OCI-LY1 (cell line): ENCODE measurements at regions not wholly inside any gene's neighbourhood (a gene's known extent, or its start where the extent isn't known, plus 50 kb on each side); places are given as distances from the start of the nearest gene placed in this dataset.

Experiments used
- H2AFZ ChIP-seq: fragments of 200-600 bp; sonication (generic), shearing (Covaris generic); 2 replicates; pipeline ENCODE4 v1.6.0; 2014; ENCODE audit warnings: antibody characterized with exemption, mild to moderate bottlenecking, low read length
- H3F3A ChIP-seq: fragments of 200-600 bp; sonication (generic), shearing (Covaris generic); 2 replicates; pipeline ENCODE4 v1.6.0; 2014; ENCODE audit warnings: mild to moderate bottlenecking, antibody characterized with exemption, low read length, moderate library complexity; ENCODE audit not compliant: insufficient read depth
- H3K27ac ChIP-seq: fragments of 200-600 bp; sonication (generic); 2 replicates; pipeline ENCODE4 v1.5.1; 2014; ENCODE audit warnings: low read length, mixed run types, mild to moderate bottlenecking, low read depth; ENCODE audit not compliant: poor library complexity, severe bottlenecking
- H3K27me3 ChIP-seq: fragments of 200-600 bp; sonication (generic); 2 replicates; pipeline ENCODE4 v1.6.0; 2014; ENCODE audit warnings: antibody characterized with exemption, mild to moderate bottlenecking, low read length, moderate library complexity; ENCODE audit not compliant: insufficient read depth
- H3K36me3 ChIP-seq: fragments of 200-600 bp; sonication (generic); 2 replicates; pipeline ENCODE4 v1.6.1; 2014; ENCODE audit warnings: mild to moderate bottlenecking, antibody characterized with exemption, low read length, moderate library complexity, mixed read lengths; ENCODE audit not compliant: insufficient read depth
- H3K4me1 ChIP-seq: fragments of 200-600 bp; sonication (generic); 2 replicates; pipeline ENCODE4 v1.5.1; 2014; ENCODE audit warnings: mild to moderate bottlenecking, low read length, moderate library complexity; ENCODE audit not compliant: insufficient read depth, severe bottlenecking
- H3K4me2 ChIP-seq: fragments of 200-600 bp; sonication (generic), shearing (Covaris generic); 2 replicates; pipeline ENCODE4 v1.6.1; 2014; ENCODE audit warnings: low read length
- H3K4me3 ChIP-seq: fragments of 200-600 bp; sonication (generic); 2 replicates; pipeline ENCODE4 v1.5.1; 2014; ENCODE audit warnings: low read length, low read depth, mild to moderate bottlenecking, mixed read lengths; ENCODE audit not compliant: poor library complexity, severe bottlenecking
- H3K79me2 ChIP-seq: fragments of 200-600 bp; shearing (Covaris generic); 2 replicates; pipeline ENCODE4 v1.6.1; 2016; ENCODE audit warnings: mixed run types, low read length, mixed read lengths; ENCODE audit not compliant: insufficient read depth
- H3K9ac ChIP-seq: fragments of 200-600 bp; sonication (generic), shearing (Covaris generic); 2 replicates; pipeline ENCODE4 v1.6.1; 2014; ENCODE audit warnings: mild to moderate bottlenecking, low read length, mixed read lengths
- H3K9me2 ChIP-seq: fragments of 200-600 bp; sonication (generic), shearing (Covaris generic); 2 replicates; pipeline ENCODE4 v1.6.1; 2014; ENCODE audit warnings: low read depth, mild to moderate bottlenecking, low read length, mixed read lengths
- H3K9me3 ChIP-seq: fragments of 200-600 bp; shearing (Covaris generic); 2 replicates; pipeline ENCODE4 v1.6.1; 2014; ENCODE audit warnings: low read length, mixed read lengths
- H4K20me1 ChIP-seq: fragments of 200-600 bp; sonication (generic), shearing (Covaris generic); 2 replicates; pipeline ENCODE4 v1.6.0; 2016; ENCODE audit warnings: mild to moderate bottlenecking, low read length; ENCODE audit not compliant: insufficient read depth
- EZH2 ChIP-seq: fragments of 200-600 bp; sonication (generic), shearing (Covaris generic); IDR thresholded peaks from 2 replicates; pipeline ENCODE4 v1.8.0; 2017; ENCODE audit warnings: borderline replicate concordance, mixed run types, mild to moderate bottlenecking, antibody characterized with exemption, low read length, moderate library complexity, mixed read lengths
- TF ChIP-seq, protein P1 (sequence below): fragments of 200-600 bp; sonication (generic), shearing (Covaris generic); IDR thresholded peaks from 2 replicates; pipeline ENCODE4 v1.5.1; 2017; ENCODE audit warnings: mild to moderate bottlenecking, antibody characterized with exemption, low read length, moderate library complexity, mixed read lengths

- no peak overlapping the region for H3K4me2 ChIP-seq
- H3K4me3 ChIP-seq: no peak overlapping the region
- H3K4me1 ChIP-seq: no peaks in the 10 kb centered on the region
- no peak overlapping the region for H2AFZ ChIP-seq
- H3K27me3 ChIP-seq: no peaks in the 10 kb centered on the region
- H3K9ac ChIP-seq: no peak overlapping the region
- H3K27ac ChIP-seq: no peak overlapping the region
- H3F3A ChIP-seq: no peaks in the 10 kb centered on the region
- TF ChIP-seq EZH2: no peak
- TF ChIP-seq, protein P1, sequence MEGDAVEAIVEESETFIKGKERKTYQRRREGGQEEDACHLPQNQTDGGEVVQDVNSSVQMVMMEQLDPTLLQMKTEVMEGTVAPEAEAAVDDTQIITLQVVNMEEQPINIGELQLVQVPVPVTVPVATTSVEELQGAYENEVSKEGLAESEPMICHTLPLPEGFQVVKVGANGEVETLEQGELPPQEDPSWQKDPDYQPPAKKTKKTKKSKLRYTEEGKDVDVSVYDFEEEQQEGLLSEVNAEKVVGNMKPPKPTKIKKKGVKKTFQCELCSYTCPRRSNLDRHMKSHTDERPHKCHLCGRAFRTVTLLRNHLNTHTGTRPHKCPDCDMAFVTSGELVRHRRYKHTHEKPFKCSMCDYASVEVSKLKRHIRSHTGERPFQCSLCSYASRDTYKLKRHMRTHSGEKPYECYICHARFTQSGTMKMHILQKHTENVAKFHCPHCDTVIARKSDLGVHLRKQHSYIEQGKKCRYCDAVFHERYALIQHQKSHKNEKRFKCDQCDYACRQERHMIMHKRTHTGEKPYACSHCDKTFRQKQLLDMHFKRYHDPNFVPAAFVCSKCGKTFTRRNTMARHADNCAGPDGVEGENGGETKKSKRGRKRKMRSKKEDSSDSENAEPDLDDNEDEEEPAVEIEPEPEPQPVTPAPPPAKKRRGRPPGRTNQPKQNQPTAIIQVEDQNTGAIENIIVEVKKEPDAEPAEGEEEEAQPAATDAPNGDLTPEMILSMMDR: no peak
- no peaks in the 10 kb centered on the region for H3K9me2 ChIP-seq
- no peaks in the 10 kb centered on the region for H3K36me3 ChIP-seq
- H4K20me1 ChIP-seq: no peaks in the 10 kb centered on the region
- H3K9me3 ChIP-seq: no peaks in the 10 kb centered on the region
- H3K79me2 ChIP-seq: no peaks in the 10 kb centered on the region
Measured at GRCh38 chr12:77210724-77211123, 145.4 kb upstream of the E2F7 start.

DNA sequence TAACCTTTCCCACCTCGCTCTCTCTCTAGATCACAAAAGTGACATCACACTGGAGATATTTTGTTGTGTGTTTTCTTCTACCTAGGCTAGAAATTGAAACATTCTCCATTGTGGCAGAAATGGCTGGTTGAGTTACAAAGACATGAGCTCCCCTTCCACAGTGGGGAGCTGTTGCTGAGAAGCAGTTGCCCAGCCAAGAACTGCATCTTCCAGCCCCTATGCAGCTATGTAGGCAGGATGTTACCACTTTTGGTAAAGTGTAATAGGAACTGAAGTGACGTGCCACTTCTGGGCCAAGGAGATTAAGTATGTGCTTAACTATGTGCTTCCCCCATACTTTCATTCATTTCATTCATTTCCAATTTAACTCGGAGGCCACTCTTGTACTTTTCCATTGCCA, 138.7 kb upstream of the E2F7 start:
- Histone ChIP-seq H3K4me2 (no peak overlapping the region), H4K20me1 (no peaks in the 10 kb centered on the region), H3K36me3 (no peaks in the 10 kb centered on the region), H3K4me3 (no peak overlapping the region), H3K9ac (no peak overlapping the region), H3K27me3 (no peaks in the 10 kb centered on the region), H3K9me3 (no peaks in the 10 kb centered on the region), H3K4me1 (no peaks in the 10 kb centered on the region), H3K27ac (no peak overlapping the region), H3K79me2 (no peaks in the 10 kb centered on the region), H3F3A (no peaks in the 10 kb centered on the region), H3K9me2 (no peaks in the 10 kb centered on the region), H2AFZ (no peak overlapping the region)
- no peak for TF ChIP-seq EZH2
- TF ChIP-seq, protein P1: peak; percentile 24; the same call in 1 of the 2 replicates

DNA sequence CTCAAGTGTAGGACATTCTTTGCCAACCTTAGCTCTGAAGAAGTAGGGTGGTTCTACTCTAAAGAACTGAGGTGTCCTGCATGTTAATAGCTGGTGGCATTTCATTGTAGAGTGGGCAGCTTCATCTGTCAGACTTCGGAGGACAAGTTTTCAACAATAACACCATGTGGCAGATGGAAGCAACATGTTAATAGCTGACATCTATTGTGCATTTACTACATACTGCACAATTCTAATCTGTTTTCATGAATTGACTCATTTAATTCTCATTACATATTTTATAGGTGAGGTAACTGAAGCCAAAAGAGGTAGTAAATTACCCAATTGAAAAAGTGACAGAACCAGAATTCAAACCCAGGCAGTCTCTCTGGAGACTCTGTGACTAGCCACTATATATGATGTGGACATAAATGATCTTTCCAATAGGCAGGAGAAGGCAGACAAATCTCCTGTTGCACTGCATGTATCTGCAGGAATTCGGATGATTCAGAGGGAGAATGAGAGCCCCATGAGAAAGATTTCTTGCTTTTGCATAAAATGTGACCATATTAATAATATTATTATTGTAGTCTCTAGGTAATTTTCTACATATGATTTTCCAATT, 137.2 kb upstream of the E2F7 start:
- H3K36me3 ChIP-seq: no peaks in the 10 kb centered on the region
- H3K79me2 ChIP-seq: no peaks in the 10 kb centered on the region
- H3K4me2 ChIP-seq: no peak overlapping the region
- H3K4me3 ChIP-seq: no peak overlapping the region
- no peaks in the 10 kb centered on the region for H4K20me1 ChIP-seq
- no peaks in the 10 kb centered on the region for H3F3A ChIP-seq
- TF ChIP-seq, protein P1: no peak
- TF ChIP-seq EZH2: no peak
- H2AFZ ChIP-seq: no peak overlapping the region
- H3K9me3 ChIP-seq: no peaks in the 10 kb centered on the region
- no peaks in the 10 kb centered on the region for H3K4me1 ChIP-seq
- H3K9me2 ChIP-seq: no peaks in the 10 kb centered on the region
- no peaks in the 10 kb centered on the region for H3K27me3 ChIP-seq
- H3K27ac ChIP-seq: no peak overlapping the region
- H3K9ac ChIP-seq: no peak overlapping the region
